Spleen (tissue), 7 donors: ENCODE measurements at regions not wholly inside any gene's neighbourhood (a gene's known extent, or its start where the extent isn't known, plus 50 kb on each side); places are given as distances from the start of the nearest gene placed in this dataset.

ENCODE experiments used
- POLR2A ChIP-seq, 3 donors: fragments of 450-650 bp; IDR thresholded peaks; one replicate each; pipeline ENCODE4 v1.5.1; 2017; ENCODE audit warnings: antibody characterized with exemption in 3 of 3, mild to moderate bottlenecking in 1 of 3
- POLR2AphosphoS5 ChIP-seq, 3 donors: sonication (generic); formaldehyde crosslinking; IDR thresholded peaks; one replicate each; pipeline ENCODE4 v1.5.1; 2017; ENCODE audit warnings: antibody characterized with exemption in 3 of 3
- TF ChIP-seq, protein P1 (sequence below), 11 experiments: fragments of 200-600 bp in 7 of 11; fragments of 450-650 bp in 4 of 11; sonication (generic) in 4 of 11; IDR thresholded peaks in 8 of 11; conservative IDR thresholded peaks in 3 of 11; 1 replicate in 7 of 11; 2 replicates in 4 of 11; pipeline versions ENCODE4 v1.4.0 to v1.8.0; 2016 to 2021; ENCODE audit warnings: antibody characterized with exemption in 11 of 11, inconsistent platforms in 4 of 11, mild to moderate bottlenecking in 1 of 11
- donor health status: DM: no; HTN: no; CAD: no; lungs with moderate emphysema.
- donor health status: DM: no; HTN: no; CAD: no.
- donor health status: DM: no; HTN: no; CAD: no.

DNA sequence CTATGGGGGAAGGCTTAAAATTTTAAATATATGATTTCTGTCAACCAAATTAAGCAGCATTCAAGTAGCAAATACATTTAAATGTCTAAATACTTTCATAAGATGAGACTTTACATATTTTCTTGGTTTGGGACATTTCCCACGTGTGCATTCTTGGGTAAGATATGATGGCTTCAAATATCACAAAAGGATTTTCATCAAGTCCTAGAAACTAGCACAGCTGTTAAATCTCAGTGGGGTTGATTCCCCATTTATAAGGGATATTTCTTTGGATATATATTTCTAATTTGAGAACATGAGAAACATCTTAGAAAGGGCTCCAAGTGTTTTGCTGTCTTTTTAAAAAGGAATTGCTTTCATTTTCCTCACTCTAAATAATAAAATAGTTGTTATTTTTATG lies 90.2 kb downstream of the P2RY10 start:
- TF ChIP-seq, protein P1, sequence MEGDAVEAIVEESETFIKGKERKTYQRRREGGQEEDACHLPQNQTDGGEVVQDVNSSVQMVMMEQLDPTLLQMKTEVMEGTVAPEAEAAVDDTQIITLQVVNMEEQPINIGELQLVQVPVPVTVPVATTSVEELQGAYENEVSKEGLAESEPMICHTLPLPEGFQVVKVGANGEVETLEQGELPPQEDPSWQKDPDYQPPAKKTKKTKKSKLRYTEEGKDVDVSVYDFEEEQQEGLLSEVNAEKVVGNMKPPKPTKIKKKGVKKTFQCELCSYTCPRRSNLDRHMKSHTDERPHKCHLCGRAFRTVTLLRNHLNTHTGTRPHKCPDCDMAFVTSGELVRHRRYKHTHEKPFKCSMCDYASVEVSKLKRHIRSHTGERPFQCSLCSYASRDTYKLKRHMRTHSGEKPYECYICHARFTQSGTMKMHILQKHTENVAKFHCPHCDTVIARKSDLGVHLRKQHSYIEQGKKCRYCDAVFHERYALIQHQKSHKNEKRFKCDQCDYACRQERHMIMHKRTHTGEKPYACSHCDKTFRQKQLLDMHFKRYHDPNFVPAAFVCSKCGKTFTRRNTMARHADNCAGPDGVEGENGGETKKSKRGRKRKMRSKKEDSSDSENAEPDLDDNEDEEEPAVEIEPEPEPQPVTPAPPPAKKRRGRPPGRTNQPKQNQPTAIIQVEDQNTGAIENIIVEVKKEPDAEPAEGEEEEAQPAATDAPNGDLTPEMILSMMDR (IDR thresholded peaks at IDR 0.05 in 8 of 11, conservative IDR thresholded peaks at IDR 0.05 in 3 of 11) = no peak
- TF ChIP-seq POLR2AphosphoS5 (IDR thresholded peaks at IDR 0.05) (no peak), POLR2A (IDR thresholded peaks at IDR 0.05) (no peak)
